HG03439 (cell line): ENCODE measurements at regions not wholly inside any gene's neighbourhood (a gene's known extent, or its start where the extent isn't known, plus 50 kb on each side); places are given as distances from the start of the nearest gene placed in this dataset.
"Not testable (repeated sequence)": the region's sequence is repeated elsewhere in the genome, so short reads cannot be mapped to it uniquely, and the experiment has no call there.

Experiments used
- ATAC-seq: cut with Tn5 transposase; IDR thresholded peaks from one replicate; pipeline ENCODE4 v1.9.1; 2021; ENCODE audit warnings: mild to moderate bottlenecking, moderate library complexity; ENCODE audit not compliant: unreplicated experiment

- ATAC-seq: no peak
Measured at GRCh38 chr3:80010021-80010571, 242.3 kb upstream of the ROBO1 start.

GRCh38 chr3:80007522-80007921 is 239.7 kb upstream of the ROBO1 start:
- no peak for ATAC-seq

GRCh38 chr3:80006315-80006714 is 238.5 kb upstream of the ROBO1 start:
- ATAC-seq: no peak

- no peak for ATAC-seq
Measured at GRCh38 chr3:80000022-80000421, 232.2 kb upstream of the ROBO1 start.

GRCh38 chr3:79994397-79994796 is 226.6 kb upstream of the ROBO1 start:
- no peak for ATAC-seq

GRCh38 chr3:79986338-79986737 is 218.5 kb upstream of the ROBO1 start:
- no peak for ATAC-seq

- no peak for ATAC-seq
Measured at GRCh38 chr3:79985816-79986215, 218.0 kb upstream of the ROBO1 start.

- ATAC-seq: no peak
Measured at GRCh38 chr3:79983118-79983517, 215.3 kb upstream of the ROBO1 start.

- ATAC-seq: no peak
Measured at GRCh38 chr3:79979990-79980389, 212.2 kb upstream of the ROBO1 start.

GRCh38 chr3:79976466-79976865 is 208.7 kb upstream of the ROBO1 start:
- no peak for ATAC-seq

- no peak for ATAC-seq
Measured at GRCh38 chr3:79973917-79974595, 206.3 kb upstream of the ROBO1 start.

- no peak for ATAC-seq
Measured at GRCh38 chr3:79973482-79973881, 205.7 kb upstream of the ROBO1 start.

- no peak for ATAC-seq
Measured at GRCh38 chr3:79968418-79968817, 200.6 kb upstream of the ROBO1 start.

GRCh38 chr3:79960594-79960993 is 192.8 kb upstream of the ROBO1 start:
- no peak for ATAC-seq

- ATAC-seq: no peak
Measured at GRCh38 chr3:79957066-79957465, 189.3 kb upstream of the ROBO1 start.

GRCh38 chr3:79954756-79955155 is 187.0 kb upstream of the ROBO1 start:
- ATAC-seq: no peak

- ATAC-seq: no peak
Measured at GRCh38 chr3:79953591-79954101, 185.8 kb upstream of the ROBO1 start.

GRCh38 chr3:79951426-79951825 is 183.6 kb upstream of the ROBO1 start:
- not testable (repeated sequence) for ATAC-seq

- ATAC-seq: no peak
Measured at GRCh38 chr3:79947957-79948356, 180.2 kb upstream of the ROBO1 start.

- ATAC-seq: no peak
Measured at GRCh38 chr3:79947469-79947868, 179.7 kb upstream of the ROBO1 start.

GRCh38 chr3:79937567-79937966 is 169.8 kb upstream of the ROBO1 start:
- no peak for ATAC-seq

GRCh38 chr3:79930196-79930595 is 162.4 kb upstream of the ROBO1 start:
- no peak for ATAC-seq
